ENCODE measurements at regions not wholly inside any gene's neighbourhood (a gene's known extent, or its start where the extent isn't known, plus 50 kb on each side); places are given as distances from the start of the nearest gene placed in this dataset.

DNA sequence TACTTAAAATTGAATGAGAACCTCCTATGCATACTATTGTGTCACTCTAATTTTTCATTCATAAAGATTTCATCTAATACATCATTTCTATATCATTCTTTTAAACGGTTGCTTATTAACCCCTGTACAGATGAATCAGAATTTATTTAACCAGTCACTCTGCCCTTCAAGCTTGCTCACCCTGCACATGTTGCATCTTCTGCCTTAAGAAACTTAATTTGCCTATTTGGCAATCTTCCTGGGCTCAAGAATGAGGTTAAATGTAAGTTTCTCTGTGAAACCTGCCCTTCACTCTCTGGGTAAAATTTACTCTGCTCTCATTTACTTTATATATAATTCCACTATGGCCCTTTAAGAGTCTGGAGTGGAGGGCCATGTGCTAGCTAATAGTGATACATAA is 434.7 kb upstream of the ZNF608 start:
- Mint-ChIP-seq H3K9me3 (ENCODE audit: low read depth) (peaks cover 7% of the 10 kb centered on the region), H3K27ac (no peak overlapping the region)
- TF ChIP-seq, protein P1, sequence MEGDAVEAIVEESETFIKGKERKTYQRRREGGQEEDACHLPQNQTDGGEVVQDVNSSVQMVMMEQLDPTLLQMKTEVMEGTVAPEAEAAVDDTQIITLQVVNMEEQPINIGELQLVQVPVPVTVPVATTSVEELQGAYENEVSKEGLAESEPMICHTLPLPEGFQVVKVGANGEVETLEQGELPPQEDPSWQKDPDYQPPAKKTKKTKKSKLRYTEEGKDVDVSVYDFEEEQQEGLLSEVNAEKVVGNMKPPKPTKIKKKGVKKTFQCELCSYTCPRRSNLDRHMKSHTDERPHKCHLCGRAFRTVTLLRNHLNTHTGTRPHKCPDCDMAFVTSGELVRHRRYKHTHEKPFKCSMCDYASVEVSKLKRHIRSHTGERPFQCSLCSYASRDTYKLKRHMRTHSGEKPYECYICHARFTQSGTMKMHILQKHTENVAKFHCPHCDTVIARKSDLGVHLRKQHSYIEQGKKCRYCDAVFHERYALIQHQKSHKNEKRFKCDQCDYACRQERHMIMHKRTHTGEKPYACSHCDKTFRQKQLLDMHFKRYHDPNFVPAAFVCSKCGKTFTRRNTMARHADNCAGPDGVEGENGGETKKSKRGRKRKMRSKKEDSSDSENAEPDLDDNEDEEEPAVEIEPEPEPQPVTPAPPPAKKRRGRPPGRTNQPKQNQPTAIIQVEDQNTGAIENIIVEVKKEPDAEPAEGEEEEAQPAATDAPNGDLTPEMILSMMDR (IDR thresholded peaks at IDR 0.05; ENCODE audit: unreplicated experiment): no peak

DNA sequence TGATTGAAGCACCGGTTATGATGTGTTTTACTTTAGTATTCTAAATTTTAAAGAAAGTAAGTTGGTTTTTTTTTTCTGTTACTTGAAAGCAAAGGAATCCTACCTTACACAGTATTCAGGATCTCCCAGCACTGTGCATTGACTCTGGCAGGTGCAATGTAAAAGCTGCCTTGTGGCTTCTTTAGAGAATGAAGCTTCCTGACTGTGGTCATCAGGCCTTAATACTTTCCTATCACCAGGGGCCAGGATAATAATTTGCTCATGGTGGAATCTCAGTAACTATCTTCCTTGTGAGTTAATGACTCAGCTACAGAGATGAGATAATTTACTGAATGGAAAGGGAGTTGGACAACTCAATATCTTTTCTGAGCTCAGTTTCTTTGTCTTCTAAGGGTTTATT is 435.5 kb upstream of the ZNF608 start:
- Mint-ChIP-seq H3K4me3 (ENCODE audit: low read depth) (no peak overlapping the region), H3K27ac (no peak overlapping the region), H3K36me3 (ENCODE audit: insufficient read depth) (no peaks in the 10 kb centered on the region), H3K4me1 (ENCODE audit: low read depth) (peaks cover 3% of the 10 kb centered on the region), H3K27me3 (no peaks in the 10 kb centered on the region), H3K9me3 (ENCODE audit: low read depth) (peaks cover 7% of the 10 kb centered on the region)
- DNase-seq (ENCODE audit: low spot score, unreplicated experiment): no peak
- TF ChIP-seq, protein P1 (IDR thresholded peaks at IDR 0.05; ENCODE audit: unreplicated experiment): no peak

More for the DNA sequence above, 434.7 kb upstream of the ZNF608 start:
- Mint-ChIP-seq H3K4me3 (ENCODE audit: low read depth) (no peak overlapping the region), H3K36me3 (ENCODE audit: insufficient read depth) (no peaks in the 10 kb centered on the region), H3K27me3 (no peaks in the 10 kb centered on the region), H3K4me1 (ENCODE audit: low read depth) (peaks cover 5% of the 10 kb centered on the region)
- DNase-seq (ENCODE audit: low spot score, unreplicated experiment): no peak

DNA sequence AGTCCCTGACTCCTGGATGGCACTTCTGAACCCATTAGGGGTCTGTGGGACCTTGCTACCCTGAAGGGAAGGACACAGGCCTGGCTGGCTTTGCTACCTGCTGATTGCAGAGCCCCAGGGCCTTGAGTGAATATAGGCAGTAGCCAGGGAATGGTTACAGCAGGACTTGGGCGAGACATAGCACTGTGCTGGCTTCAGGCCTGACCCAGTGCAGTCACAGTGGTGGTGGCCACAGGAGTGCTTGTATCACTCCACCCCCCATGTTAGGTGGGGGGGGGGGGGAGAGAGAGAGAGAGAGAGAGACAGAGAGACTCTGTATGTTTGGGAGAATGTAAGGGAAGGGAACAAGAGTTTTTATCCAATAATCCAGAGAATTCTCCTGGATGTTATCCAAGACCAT is 439.3 kb upstream of the ZNF608 start:
- Mint-ChIP-seq H3K4me3 (ENCODE audit: low read depth) (no peak overlapping the region), H3K4me1 (ENCODE audit: low read depth) (peaks cover 5% of the 10 kb centered on the region), H3K27ac (no peak overlapping the region), H3K27me3 (no peaks in the 10 kb centered on the region), H3K36me3 (ENCODE audit: insufficient read depth) (no peaks in the 10 kb centered on the region), H3K9me3 (ENCODE audit: low read depth) (no peaks in the 10 kb centered on the region)
- TF ChIP-seq, protein P1 (IDR thresholded peaks at IDR 0.05; ENCODE audit: unreplicated experiment): no peak
- DNase-seq (ENCODE audit: low spot score, unreplicated experiment): no peak

DNA sequence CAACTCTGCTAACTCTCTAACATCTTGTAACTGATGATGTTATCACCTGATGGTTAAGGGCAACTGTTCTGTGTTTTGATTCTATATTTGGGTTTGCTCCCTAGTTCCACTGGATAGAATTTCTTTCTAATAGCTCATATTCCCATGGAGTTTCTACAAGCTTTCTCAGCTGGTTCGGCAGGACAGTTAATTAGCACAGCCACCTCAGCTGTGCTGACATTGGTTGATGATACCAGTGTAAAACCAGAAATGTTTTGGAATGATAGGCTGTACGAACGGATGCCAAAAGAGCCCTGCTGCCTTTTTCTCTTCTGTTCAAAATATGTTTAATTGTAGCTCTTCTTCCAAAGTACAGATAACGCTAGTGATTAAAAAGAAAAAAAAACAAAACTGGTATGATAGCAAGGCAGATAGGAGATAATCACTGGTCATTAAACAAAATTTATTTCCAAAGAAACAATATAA is 440.5 kb upstream of the ZNF608 start:
- no peaks in the 10 kb centered on the region for H3K27me3 Mint-ChIP-seq
- no peaks in the 10 kb centered on the region for H3K36me3 Mint-ChIP-seq (ENCODE audit: insufficient read depth)
- no peaks in the 10 kb centered on the region for H3K9me3 Mint-ChIP-seq (ENCODE audit: low read depth)
- H3K27ac Mint-ChIP-seq: no peak overlapping the region
- H3K4me1 Mint-ChIP-seq (ENCODE audit: low read depth): peaks cover 7% of the 10 kb centered on the region
- DNase-seq (ENCODE audit: low spot score, unreplicated experiment): no peak
- TF ChIP-seq, protein P1 (IDR thresholded peaks at IDR 0.05; ENCODE audit: unreplicated experiment): no peak
- H3K4me3 Mint-ChIP-seq (ENCODE audit: low read depth): no peak overlapping the region

DNA sequence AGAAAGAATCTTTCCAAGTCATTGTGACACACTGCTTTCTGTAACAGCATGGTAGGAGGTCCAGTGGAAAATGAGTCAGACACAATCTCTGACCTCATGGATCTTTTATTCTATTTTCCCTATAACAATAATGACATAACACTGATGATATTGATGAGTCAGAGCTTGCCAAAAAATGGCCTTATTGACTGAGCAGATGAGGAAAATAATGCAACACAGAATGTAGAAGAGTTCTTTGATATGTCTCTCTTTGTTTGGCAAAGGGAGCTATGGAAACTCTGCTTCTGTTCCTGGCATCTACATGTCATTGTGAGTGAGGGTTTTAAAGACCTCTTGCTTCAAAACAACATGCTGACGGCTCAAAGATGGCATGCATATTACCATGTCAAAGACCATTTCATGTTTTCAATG is 443.1 kb upstream of the ZNF608 start:
- H3K4me3 Mint-ChIP-seq (ENCODE audit: low read depth): no peak overlapping the region
- H3K27ac Mint-ChIP-seq: no peak overlapping the region
- H3K27me3 Mint-ChIP-seq: no peaks in the 10 kb centered on the region
- no peaks in the 10 kb centered on the region for H3K9me3 Mint-ChIP-seq (ENCODE audit: low read depth)
- TF ChIP-seq, protein P1 (IDR thresholded peaks at IDR 0.05; ENCODE audit: unreplicated experiment): no peak
- no peak for DNase-seq (ENCODE audit: low spot score, unreplicated experiment)
- no peaks in the 10 kb centered on the region for H3K36me3 Mint-ChIP-seq (ENCODE audit: insufficient read depth)
- peaks cover 11% of the 10 kb centered on the region for H3K4me1 Mint-ChIP-seq (ENCODE audit: low read depth)
